Mesodermal cell (in vitro differentiated cells): ENCODE measurements at regions not wholly inside any gene's neighbourhood (a gene's known extent, or its start where the extent isn't known, plus 50 kb on each side); places are given as distances from the start of the nearest gene placed in this dataset.

Experiments
- H3K27ac ChIP-seq: 2 replicates; pipeline ENCODE4 v1.7.0; 2013; ENCODE audit warnings: mild to moderate bottlenecking, low read depth, low read length, moderate library complexity; ENCODE audit not compliant: severe bottlenecking
- H3K36me3 ChIP-seq: 2 replicates; pipeline ENCODE4 v1.7.1; 2013; ENCODE audit warnings: mild to moderate bottlenecking, low read length, moderate library complexity; ENCODE audit not compliant: control insufficient read depth, insufficient read depth
- H3K4me1 ChIP-seq: one replicate; pipeline ENCODE4 v1.7.1; 2013; ENCODE audit warnings: mild to moderate bottlenecking, low read length; ENCODE audit not compliant: insufficient read depth, control insufficient read depth, poor library complexity, severe bottlenecking
- H3K4me3 ChIP-seq: 2 replicates; pipeline ENCODE4 v1.7.0; 2013; ENCODE audit warnings: low read length, control low read depth, mild to moderate bottlenecking; ENCODE audit not compliant: insufficient read depth, poor library complexity, severe bottlenecking; ENCODE audit errors: extremely low read depth
- H3K9me3 ChIP-seq: 2 replicates; pipeline ENCODE4 v1.7.1; 2013; ENCODE audit warnings: mild to moderate bottlenecking, low read length, moderate library complexity; ENCODE audit not compliant: control insufficient read depth
- WGBS, 2 experiments: methylation state at CpG; one replicate each; pipeline ENCODE4 v1.1.5; 2013; ENCODE audit warnings: missing lambda C conversion rate in 2 of 2; ENCODE audit not compliant: insufficient coverage in 2 of 2; 5-methylcytosine and 5-hydroxymethylcytosine counted together

- H3K9me3 ChIP-seq: no peaks in the 10 kb centered on the region
- no peaks in the 10 kb centered on the region for H3K36me3 ChIP-seq
- 100% methylated on average over 1 of the region's 2 CpGs for WGBS, 2 experiments
- no peaks in the 10 kb centered on the region for H3K4me1 ChIP-seq
- H3K4me3 ChIP-seq: no peak overlapping the region
- no peak overlapping the region for H3K27ac ChIP-seq
These were observed 169.5 kb upstream of the CHRM2 start for GRCh38 chr7:136698977-136699376.

DNA sequence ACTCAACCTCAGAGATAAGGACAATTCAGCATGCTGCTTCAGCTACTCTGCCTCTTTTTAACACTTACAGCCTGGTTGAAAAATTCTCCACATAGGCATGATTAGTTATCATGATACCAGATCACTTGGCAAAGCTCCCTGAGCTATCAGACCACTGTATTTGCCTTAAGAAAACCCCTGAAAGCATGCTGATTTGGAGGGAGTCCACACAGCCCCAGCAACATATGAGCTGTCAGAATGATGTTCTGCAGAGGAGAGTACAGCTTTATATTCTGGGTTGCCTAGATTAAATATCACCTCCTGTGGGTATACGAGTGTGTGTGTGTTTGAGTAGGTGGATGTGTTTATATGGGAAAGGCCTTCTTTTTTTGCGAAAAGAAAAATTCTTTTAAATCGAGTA, 170.2 kb upstream of the CHRM2 start:
- no peaks in the 10 kb centered on the region for H3K4me1 ChIP-seq
- H3K36me3 ChIP-seq: no peaks in the 10 kb centered on the region
- WGBS, 2 experiments: 100% methylated on average over 1 of the region's 3 CpGs; no CpG with 5 or more reads in 1 of the 2 experiments
- H3K27ac ChIP-seq: peak overlapping the region; percentile 19
- H3K4me3 ChIP-seq: no peak overlapping the region
- no peaks in the 10 kb centered on the region for H3K9me3 ChIP-seq

GRCh38 chr7:136697271-136697670, 171.2 kb upstream of the CHRM2 start:
- Histone ChIP-seq H3K27ac (no peak overlapping the region), H3K4me1 (no peaks in the 10 kb centered on the region), H3K4me3 (no peak overlapping the region), H3K36me3 (no peaks in the 10 kb centered on the region), H3K9me3 (no peaks in the 10 kb centered on the region)
- WGBS, 2 experiments: no CpG with 5 or more reads among the region's 2 CpGs

DNA sequence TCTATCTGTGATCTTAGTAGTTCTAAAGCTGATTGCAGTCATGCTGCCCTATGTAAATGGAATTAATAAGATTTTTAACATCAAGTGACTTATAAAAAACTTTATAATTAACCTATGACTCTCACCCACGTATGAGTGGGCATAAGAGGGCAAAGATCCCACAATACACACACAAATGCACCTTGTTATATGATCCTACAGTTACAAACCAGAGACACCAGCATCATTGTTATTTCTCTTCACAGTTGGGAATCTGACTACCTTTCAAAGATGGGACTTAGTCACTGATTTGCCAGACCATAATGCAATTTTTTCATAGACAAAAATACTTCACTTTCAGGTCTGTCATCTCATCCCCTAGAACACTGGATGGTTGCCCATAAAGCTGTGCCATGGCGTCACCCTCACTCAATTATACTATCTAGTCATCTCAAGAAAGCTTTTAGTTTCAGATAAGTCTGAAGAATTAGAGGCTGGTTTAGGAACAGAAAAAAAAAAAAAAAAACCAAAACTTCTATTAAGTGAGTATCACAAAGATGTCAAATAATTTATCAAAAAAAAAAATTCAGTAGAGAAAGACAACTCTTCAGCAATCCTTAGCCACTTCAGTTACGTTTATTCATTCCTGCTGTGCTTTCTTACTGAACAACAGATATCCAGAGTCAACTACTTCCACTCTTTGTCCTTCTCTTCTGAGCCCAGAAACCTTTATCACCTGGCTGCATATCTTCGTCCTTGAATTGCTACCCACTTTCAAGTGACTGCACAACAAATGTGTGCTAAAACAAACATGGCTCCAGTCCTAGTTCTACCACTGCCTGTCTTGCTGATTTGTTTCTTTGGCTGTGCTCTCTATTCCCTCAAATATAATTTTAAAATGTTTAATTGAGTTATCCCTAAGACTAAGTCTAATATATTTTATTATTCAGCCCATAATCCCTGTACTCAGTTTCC, 175.0 kb upstream of the CHRM2 start:
- WGBS, 2 experiments: 72 to 100% methylated on average over 2 to 4 of the region's 4 CpGs
- Histone ChIP-seq H3K4me1 (no peaks in the 10 kb centered on the region), H3K36me3 (no peaks in the 10 kb centered on the region), H3K4me3 (no peak overlapping the region), H3K27ac (no peak overlapping the region), H3K9me3 (no peaks in the 10 kb centered on the region)

DNA sequence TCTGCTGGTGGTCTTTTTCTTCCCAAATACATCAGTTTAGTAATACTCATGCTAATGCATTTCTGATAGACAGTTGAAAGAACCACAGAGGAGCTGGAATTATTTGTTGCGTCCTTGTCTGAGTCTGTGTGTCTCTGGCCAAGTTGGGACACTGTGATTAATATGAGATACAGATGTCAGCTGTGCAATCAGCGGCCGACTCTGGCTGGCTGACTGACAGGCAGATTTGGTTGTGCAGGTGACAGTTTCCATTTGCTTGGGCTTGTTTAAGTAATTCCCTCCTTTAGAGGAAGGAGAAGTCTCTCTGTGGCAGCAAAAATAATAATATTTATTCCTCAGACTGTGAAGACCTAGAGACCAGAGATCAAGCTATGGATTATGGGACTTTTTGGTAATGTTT, 176.2 kb upstream of the CHRM2 start:
- no peaks in the 10 kb centered on the region for H3K9me3 ChIP-seq
- WGBS, 2 experiments: 88% methylated on average over 1 of the region's 3 CpGs; no CpG with 5 or more reads in 1 of the 2 experiments
- no peaks in the 10 kb centered on the region for H3K4me1 ChIP-seq
- H3K4me3 ChIP-seq: no peak overlapping the region
- H3K36me3 ChIP-seq: no peaks in the 10 kb centered on the region
- H3K27ac ChIP-seq: no peak overlapping the region

DNA sequence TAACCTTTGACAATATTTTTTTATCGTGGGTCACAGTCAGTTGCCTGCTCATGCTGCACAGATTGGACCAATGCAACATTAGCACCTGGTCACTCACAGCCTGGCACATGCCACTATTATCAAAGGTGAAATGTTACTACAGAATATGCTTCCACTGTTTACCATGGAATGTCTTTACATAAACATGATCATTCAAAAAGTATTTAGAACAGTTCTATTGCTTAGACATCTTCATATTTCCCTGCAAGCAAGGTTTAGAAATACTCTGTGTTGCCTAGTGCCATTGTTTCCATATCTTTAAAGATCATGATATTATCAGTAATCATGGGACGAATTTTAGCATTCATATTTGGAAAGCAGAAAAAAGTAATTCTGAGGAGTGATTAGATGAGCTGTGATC, 179.9 kb upstream of the CHRM2 start:
- Histone ChIP-seq H3K9me3 (no peaks in the 10 kb centered on the region), H3K4me3 (no peak overlapping the region), H3K27ac (no peak overlapping the region), H3K4me1 (no peaks in the 10 kb centered on the region), H3K36me3 (no peaks in the 10 kb centered on the region)
- 100% methylated on average over 1 of the region's 2 CpGs; no CpG with 5 or more reads in 1 of the 2 experiments for WGBS, 2 experiments

GRCh38 chr7:136687693-136688322, 180.6 kb upstream of the CHRM2 start:
- no peak overlapping the region for H3K4me3 ChIP-seq
- 86 to 91% methylated on average over 2 of the region's 2 CpGs for WGBS, 2 experiments

GRCh38 chr7:136685501-136686173, 182.8 kb upstream of the CHRM2 start:
- no peak overlapping the region for H3K27ac ChIP-seq
- no peak overlapping the region for H3K4me3 ChIP-seq
- no peaks in the 10 kb centered on the region for H3K9me3 ChIP-seq
- H3K4me1 ChIP-seq: no peaks in the 10 kb centered on the region
- 87 to 91% methylated on average over 3 to 5 of the region's 7 CpGs for WGBS, 2 experiments
- no peaks in the 10 kb centered on the region for H3K36me3 ChIP-seq

More at GRCh38 chr7:136687693-136688322, 180.6 kb upstream of the CHRM2 start:
- Histone ChIP-seq H3K36me3 (no peaks in the 10 kb centered on the region), H3K4me1 (no peaks in the 10 kb centered on the region), H3K9me3 (no peaks in the 10 kb centered on the region), H3K27ac (no peak overlapping the region)

DNA sequence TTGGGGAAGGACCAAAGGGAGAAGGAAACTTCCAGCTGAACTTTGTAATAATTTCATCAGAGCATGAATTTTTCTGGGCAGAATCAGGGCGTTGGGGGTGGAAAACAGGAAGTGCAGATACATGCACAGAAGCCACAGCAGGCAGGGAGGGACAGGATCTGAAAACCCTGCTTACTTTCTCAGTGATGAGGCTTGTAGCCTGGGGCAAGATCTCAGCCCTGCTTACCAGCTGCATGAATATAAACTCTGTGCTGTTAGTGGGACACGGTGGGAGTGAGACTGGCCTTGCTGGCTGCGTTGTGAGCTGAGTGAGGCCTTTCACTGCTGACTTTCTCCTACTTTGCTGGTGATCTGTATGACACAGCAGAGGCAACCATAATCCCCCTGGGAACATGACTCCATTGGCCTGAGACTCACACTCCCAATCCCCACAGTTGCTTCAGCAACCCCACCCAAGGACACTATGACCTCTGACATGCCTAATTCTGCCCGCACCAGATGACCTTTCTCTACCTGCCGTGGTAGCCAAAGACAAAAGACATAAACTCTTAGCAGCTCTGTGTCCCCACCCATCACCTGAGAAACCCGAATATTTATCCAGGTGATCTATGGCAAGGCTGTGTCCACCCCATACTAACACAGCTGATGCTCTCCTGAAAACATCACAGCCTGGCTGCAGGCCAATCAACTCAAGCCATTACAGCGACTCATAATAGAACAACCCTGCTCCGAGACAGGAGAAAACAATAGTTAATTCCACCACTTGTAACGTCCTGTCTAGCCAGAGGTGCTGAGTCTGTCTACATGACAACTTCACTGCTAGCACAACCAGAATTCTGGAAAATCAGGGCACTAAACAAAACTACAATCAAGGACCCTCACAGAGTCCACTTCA, 190.7 kb upstream of the CHRM2 start:
- Histone ChIP-seq H3K36me3 (no peaks in the 10 kb centered on the region), H3K4me1 (peaks cover 5% of the 10 kb centered on the region), H3K27ac (no peak overlapping the region), H3K4me3 (no peak overlapping the region), H3K9me3 (no peaks in the 10 kb centered on the region)
- 74 to 83% methylated on average over 8 to 9 of the region's 9 CpGs for WGBS, 2 experiments

DNA sequence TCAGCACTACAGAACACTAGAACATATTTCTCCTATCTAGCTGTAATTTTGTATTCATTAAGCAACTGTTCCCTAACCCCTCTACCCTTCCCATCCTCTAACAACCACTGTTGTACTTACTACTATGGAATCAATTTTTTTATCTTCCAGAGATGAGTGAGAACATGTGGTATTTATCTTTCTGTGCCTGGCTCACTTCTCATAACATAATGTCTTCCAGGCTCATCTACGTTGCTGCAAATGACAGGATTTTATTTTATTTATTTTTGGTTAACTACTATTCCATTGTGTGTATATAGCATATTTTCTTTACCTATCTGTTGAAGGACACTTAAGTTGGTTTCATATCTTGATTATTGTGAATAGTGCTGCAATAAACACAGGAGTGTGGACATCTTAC, 200.9 kb upstream of the CHRM2 start:
- peaks cover 5% of the 10 kb centered on the region for H3K9me3 ChIP-seq
- H3K27ac ChIP-seq: no peak overlapping the region
- no peaks in the 10 kb centered on the region for H3K36me3 ChIP-seq
- no peak overlapping the region for H3K4me3 ChIP-seq
- no peaks in the 10 kb centered on the region for H3K4me1 ChIP-seq
- WGBS, 2 experiments: no CpG with 5 or more reads among the region's 1 CpG
